ENCODE measurements at regions not wholly inside any gene's neighbourhood (a gene's known extent, or its start where the extent isn't known, plus 50 kb on each side); places are given as distances from the start of the nearest gene placed in this dataset.
"Not testable (repeated sequence)": the region's sequence is repeated elsewhere in the genome, so short reads cannot be mapped to it uniquely, and the experiment has no call there.

GRCh38 chr1:148210624-148211023 is 58.5 kb upstream of the NBPF11 start:
- H3K9ac ChIP-seq (ENCODE audit: insufficient read depth, low read length); H2AFZ ChIP-seq (ENCODE audit: low read length); H3K4me1 ChIP-seq (ENCODE audit: control insufficient read depth, extremely low read depth, insufficient read depth, low read length); H3K27ac ChIP-seq (ENCODE audit: insufficient read depth, low read length); H4K20me1 ChIP-seq (ENCODE audit: control insufficient read depth, extremely low read depth, insufficient read depth, low read length); H3K4me2 ChIP-seq (ENCODE audit: extremely low read depth, insufficient read depth, low read length); H3K79me2 ChIP-seq (ENCODE audit: control insufficient read depth, insufficient read depth, low read length); DNase-seq (ENCODE audit: low read depth in 2 of 2); H3K4me3 ChIP-seq (replicated peaks in 1 of 4; ENCODE audit: control extremely low read depth in 1 of 4, insufficient read depth in 1 of 4, low read depth in 3 of 4, low read length in 4 of 4); H3K9me3 ChIP-seq (ENCODE audit: control insufficient read depth, insufficient read depth, low read depth, low read length); H3K36me3 ChIP-seq (ENCODE audit: control insufficient read depth, insufficient read depth, low read length); H3K27me3 ChIP-seq (ENCODE audit: control insufficient read depth, insufficient read depth, low read length): not testable (repeated sequence)

- not testable (repeated sequence) for H3K4me2 ChIP-seq (ENCODE audit: extremely low read depth, insufficient read depth, low read length); H3K79me2 ChIP-seq (ENCODE audit: control insufficient read depth, insufficient read depth, low read length); H3K4me1 ChIP-seq (ENCODE audit: control insufficient read depth, extremely low read depth, insufficient read depth, low read length); H4K20me1 ChIP-seq (ENCODE audit: control insufficient read depth, extremely low read depth, insufficient read depth, low read length); H2AFZ ChIP-seq (ENCODE audit: low read length); H3K36me3 ChIP-seq (ENCODE audit: control insufficient read depth, insufficient read depth, low read length); DNase-seq (ENCODE audit: low read depth in 2 of 2); H3K9me3 ChIP-seq (ENCODE audit: control insufficient read depth, insufficient read depth, low read depth, low read length); H3K4me3 ChIP-seq (replicated peaks in 1 of 4; ENCODE audit: control extremely low read depth in 1 of 4, insufficient read depth in 1 of 4, low read depth in 3 of 4, low read length in 4 of 4); H3K27me3 ChIP-seq (ENCODE audit: control insufficient read depth, insufficient read depth, low read length); H3K27ac ChIP-seq (ENCODE audit: insufficient read depth, low read length); H3K9ac ChIP-seq (ENCODE audit: insufficient read depth, low read length)
These were observed 58.1 kb upstream of the NBPF11 start for GRCh38 chr1:148210166-148210565.

- not testable (repeated sequence) for H3K9ac ChIP-seq (ENCODE audit: insufficient read depth, low read length); DNase-seq (ENCODE audit: low read depth in 2 of 2); H2AFZ ChIP-seq (ENCODE audit: low read length); H3K4me1 ChIP-seq (ENCODE audit: control insufficient read depth, extremely low read depth, insufficient read depth, low read length); H3K9me3 ChIP-seq (ENCODE audit: control insufficient read depth, insufficient read depth, low read depth, low read length); H3K36me3 ChIP-seq (ENCODE audit: control insufficient read depth, insufficient read depth, low read length); H3K27me3 ChIP-seq (ENCODE audit: control insufficient read depth, insufficient read depth, low read length); H3K4me2 ChIP-seq (ENCODE audit: extremely low read depth, insufficient read depth, low read length); H3K4me3 ChIP-seq (replicated peaks in 1 of 4; ENCODE audit: control extremely low read depth in 1 of 4, insufficient read depth in 1 of 4, low read depth in 3 of 4, low read length in 4 of 4); H3K79me2 ChIP-seq (ENCODE audit: control insufficient read depth, insufficient read depth, low read length); H4K20me1 ChIP-seq (ENCODE audit: control insufficient read depth, extremely low read depth, insufficient read depth, low read length); H3K27ac ChIP-seq (ENCODE audit: insufficient read depth, low read length)
These were observed 49.9 kb upstream of the NBPF11 start for GRCh38 chr1:148202013-148202412.
